ENCODE measurements at regions not wholly inside any gene's neighbourhood (a gene's known extent, or its start where the extent isn't known, plus 50 kb on each side); places are given as distances from the start of the nearest gene placed in this dataset.

DNA sequence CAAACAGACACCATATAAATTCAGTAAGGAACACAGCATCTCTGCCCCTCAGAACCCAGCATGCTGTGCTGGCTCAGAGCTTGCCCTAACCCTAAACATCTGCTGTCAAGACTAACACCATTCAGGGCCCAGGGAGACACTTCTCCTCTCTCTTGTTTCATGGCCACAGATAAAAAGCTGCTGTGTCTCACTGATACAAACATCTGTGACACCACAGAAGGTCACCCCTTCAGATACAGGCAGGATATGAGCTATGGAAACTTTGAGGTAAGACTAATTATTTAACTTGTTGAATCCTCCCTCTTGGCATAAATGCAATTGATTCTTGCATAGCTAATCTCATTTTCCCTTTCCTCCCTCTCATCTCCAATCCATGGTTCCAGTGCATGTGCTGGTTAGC lies 61.6 kb upstream of the GPR12 start:
- CTCF ChIA-PET, result no interaction called here
- intact Hi-C loops (cut with micrococcal nuclease; ENCODE audit: unreplicated experiment), result no loop called here
- BruUV-seq (replicated peaks), result no TSS peak
- TF ChIP-seq, protein P1, sequence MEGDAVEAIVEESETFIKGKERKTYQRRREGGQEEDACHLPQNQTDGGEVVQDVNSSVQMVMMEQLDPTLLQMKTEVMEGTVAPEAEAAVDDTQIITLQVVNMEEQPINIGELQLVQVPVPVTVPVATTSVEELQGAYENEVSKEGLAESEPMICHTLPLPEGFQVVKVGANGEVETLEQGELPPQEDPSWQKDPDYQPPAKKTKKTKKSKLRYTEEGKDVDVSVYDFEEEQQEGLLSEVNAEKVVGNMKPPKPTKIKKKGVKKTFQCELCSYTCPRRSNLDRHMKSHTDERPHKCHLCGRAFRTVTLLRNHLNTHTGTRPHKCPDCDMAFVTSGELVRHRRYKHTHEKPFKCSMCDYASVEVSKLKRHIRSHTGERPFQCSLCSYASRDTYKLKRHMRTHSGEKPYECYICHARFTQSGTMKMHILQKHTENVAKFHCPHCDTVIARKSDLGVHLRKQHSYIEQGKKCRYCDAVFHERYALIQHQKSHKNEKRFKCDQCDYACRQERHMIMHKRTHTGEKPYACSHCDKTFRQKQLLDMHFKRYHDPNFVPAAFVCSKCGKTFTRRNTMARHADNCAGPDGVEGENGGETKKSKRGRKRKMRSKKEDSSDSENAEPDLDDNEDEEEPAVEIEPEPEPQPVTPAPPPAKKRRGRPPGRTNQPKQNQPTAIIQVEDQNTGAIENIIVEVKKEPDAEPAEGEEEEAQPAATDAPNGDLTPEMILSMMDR (IDR thresholded peaks at IDR 0.05; ENCODE audit: insufficient read depth in 1 of 2, low read depth in 1 of 2, low read length in 1 of 2, severe bottlenecking in 1 of 2, unreplicated experiment in 1 of 2), result no peak
- Histone ChIP-seq H3K4me3 (ENCODE audit: low read depth, low read length) (no peak overlapping the region), H3K27me3 (replicated peaks; ENCODE audit: control insufficient read depth, insufficient read depth, low read length) (no peaks in the 10 kb centered on the region), H3K4me1 (no peaks in the 10 kb centered on the region), H3K36me3 (ENCODE audit: control insufficient read depth, insufficient read depth, low read length) (no peaks in the 10 kb centered on the region), H3K9me3 (no peaks in the 10 kb centered on the region)
- H3K4me1 Mint-ChIP-seq (ENCODE audit: low read depth, unreplicated experiment), result no peaks in the 10 kb centered on the region
- H3K4me3 Mint-ChIP-seq (ENCODE audit: unreplicated experiment), result no peak overlapping the region
- no peaks in the 10 kb centered on the region for H3K36me3 Mint-ChIP-seq (ENCODE audit: insufficient read depth, unreplicated experiment)
- no peak for DNase-seq
- H3K27me3 Mint-ChIP-seq (ENCODE audit: insufficient read depth, unreplicated experiment), result peaks cover 20% of the 10 kb centered on the region
- no peaks in the 10 kb centered on the region for H3K9me3 Mint-ChIP-seq (ENCODE audit: unreplicated experiment)
- POLR2A ChIA-PET, result no interaction called here
- no peak overlapping the region for H3K27ac Mint-ChIP-seq (ENCODE audit: unreplicated experiment)

GRCh38 chr13:26821672-26822071 lies 61.1 kb upstream of the GPR12 start:
- Histone ChIP-seq H3K9me3 (no peaks in the 10 kb centered on the region), H3K4me1 (no peaks in the 10 kb centered on the region), H3K27me3 (replicated peaks; ENCODE audit: control insufficient read depth, insufficient read depth, low read length) (no peaks in the 10 kb centered on the region), H3K36me3 (ENCODE audit: control insufficient read depth, insufficient read depth, low read length) (no peaks in the 10 kb centered on the region), H3K4me3 (ENCODE audit: low read depth, low read length) (no peak overlapping the region)
- Mint-ChIP-seq H3K36me3 (ENCODE audit: insufficient read depth, unreplicated experiment) (no peaks in the 10 kb centered on the region), H3K27me3 (ENCODE audit: insufficient read depth, unreplicated experiment) (peaks cover 20% of the 10 kb centered on the region), H3K4me1 (ENCODE audit: low read depth, unreplicated experiment) (no peaks in the 10 kb centered on the region), H3K9me3 (ENCODE audit: unreplicated experiment) (no peaks in the 10 kb centered on the region), H3K4me3 (ENCODE audit: unreplicated experiment) (no peak overlapping the region), H3K27ac (ENCODE audit: unreplicated experiment) (no peak overlapping the region)
- DNase-seq, result no peak
- TF ChIP-seq, protein P1 (IDR thresholded peaks at IDR 0.05; ENCODE audit: insufficient read depth in 1 of 2, low read depth in 1 of 2, low read length in 1 of 2, severe bottlenecking in 1 of 2, unreplicated experiment in 1 of 2), result no peak
- intact Hi-C loops (cut with micrococcal nuclease; ENCODE audit: unreplicated experiment), result no loop called here
- CTCF ChIA-PET, result no interaction called here
- no TSS peak for BruUV-seq (replicated peaks)
- POLR2A ChIA-PET, result no interaction called here

GRCh38 chr13:26820871-26821270 lies 60.3 kb upstream of the GPR12 start:
- peaks cover 16% of the 10 kb centered on the region for H3K27me3 Mint-ChIP-seq (ENCODE audit: insufficient read depth, unreplicated experiment)
- no peak overlapping the region for H3K4me3 Mint-ChIP-seq (ENCODE audit: unreplicated experiment)
- intact Hi-C loops (cut with micrococcal nuclease; ENCODE audit: unreplicated experiment), result no loop called here
- TF ChIP-seq, protein P1 (IDR thresholded peaks at IDR 0.05; ENCODE audit: insufficient read depth in 1 of 2, low read depth in 1 of 2, low read length in 1 of 2, severe bottlenecking in 1 of 2, unreplicated experiment in 1 of 2), result no peak
- POLR2A ChIA-PET, result no interaction called here
- H3K9me3 ChIP-seq, result no peaks in the 10 kb centered on the region
- CTCF ChIA-PET, result no interaction called here
- H3K9me3 Mint-ChIP-seq (ENCODE audit: unreplicated experiment), result no peaks in the 10 kb centered on the region
- no peak overlapping the region for H3K27ac Mint-ChIP-seq (ENCODE audit: unreplicated experiment)
- no peaks in the 10 kb centered on the region for H3K27me3 ChIP-seq (replicated peaks; ENCODE audit: control insufficient read depth, insufficient read depth, low read length)
- H3K36me3 Mint-ChIP-seq (ENCODE audit: insufficient read depth, unreplicated experiment), result no peaks in the 10 kb centered on the region
- no peak overlapping the region for H3K4me3 ChIP-seq (ENCODE audit: low read depth, low read length)
- H3K36me3 ChIP-seq (ENCODE audit: control insufficient read depth, insufficient read depth, low read length), result no peaks in the 10 kb centered on the region
- H3K4me1 ChIP-seq, result no peaks in the 10 kb centered on the region
- BruUV-seq (replicated peaks), result no TSS peak
- DNase-seq, result no peak
- no peaks in the 10 kb centered on the region for H3K4me1 Mint-ChIP-seq (ENCODE audit: low read depth, unreplicated experiment)
